Skeletal muscle satellite cell (primary cell): ENCODE measurements at regions not wholly inside any gene's neighbourhood (a gene's known extent, or its start where the extent isn't known, plus 50 kb on each side); places are given as distances from the start of the nearest gene placed in this dataset.

Experiments
- H3K27me3 ChIP-seq: 2 replicates; pipeline ENCODE4 v1.7.0; 2013; ENCODE audit warnings: low read length; ENCODE audit not compliant: control insufficient read depth, insufficient read depth
- H3K36me3 ChIP-seq: 2 replicates; pipeline ENCODE4 v1.7.0; 2013; ENCODE audit warnings: mild to moderate bottlenecking, control low read depth, low read length; ENCODE audit not compliant: insufficient read depth
- H3K4me1 ChIP-seq: 2 replicates; pipeline ENCODE4 v1.7.0; 2013; ENCODE audit warnings: low read length; ENCODE audit not compliant: control insufficient read depth, insufficient read depth
- H3K4me2 ChIP-seq: 2 replicates; pipeline ENCODE4 v1.7.0; 2013; ENCODE audit warnings: mild to moderate bottlenecking, low read length
- H3K4me3 ChIP-seq: 2 replicates; pipeline ENCODE4 v1.7.0; 2013; ENCODE audit warnings: low read length
- H3K9ac ChIP-seq: 2 replicates; pipeline ENCODE4 v1.7.0; 2013; ENCODE audit warnings: mild to moderate bottlenecking, low read depth, low read length, moderate library complexity
- H3K9me3 ChIP-seq: replicated peaks from 2 replicates; pipeline ENCODE4 v1.7.0; 2013; ENCODE audit warnings: mild to moderate bottlenecking, control low read depth, low read length

DNA sequence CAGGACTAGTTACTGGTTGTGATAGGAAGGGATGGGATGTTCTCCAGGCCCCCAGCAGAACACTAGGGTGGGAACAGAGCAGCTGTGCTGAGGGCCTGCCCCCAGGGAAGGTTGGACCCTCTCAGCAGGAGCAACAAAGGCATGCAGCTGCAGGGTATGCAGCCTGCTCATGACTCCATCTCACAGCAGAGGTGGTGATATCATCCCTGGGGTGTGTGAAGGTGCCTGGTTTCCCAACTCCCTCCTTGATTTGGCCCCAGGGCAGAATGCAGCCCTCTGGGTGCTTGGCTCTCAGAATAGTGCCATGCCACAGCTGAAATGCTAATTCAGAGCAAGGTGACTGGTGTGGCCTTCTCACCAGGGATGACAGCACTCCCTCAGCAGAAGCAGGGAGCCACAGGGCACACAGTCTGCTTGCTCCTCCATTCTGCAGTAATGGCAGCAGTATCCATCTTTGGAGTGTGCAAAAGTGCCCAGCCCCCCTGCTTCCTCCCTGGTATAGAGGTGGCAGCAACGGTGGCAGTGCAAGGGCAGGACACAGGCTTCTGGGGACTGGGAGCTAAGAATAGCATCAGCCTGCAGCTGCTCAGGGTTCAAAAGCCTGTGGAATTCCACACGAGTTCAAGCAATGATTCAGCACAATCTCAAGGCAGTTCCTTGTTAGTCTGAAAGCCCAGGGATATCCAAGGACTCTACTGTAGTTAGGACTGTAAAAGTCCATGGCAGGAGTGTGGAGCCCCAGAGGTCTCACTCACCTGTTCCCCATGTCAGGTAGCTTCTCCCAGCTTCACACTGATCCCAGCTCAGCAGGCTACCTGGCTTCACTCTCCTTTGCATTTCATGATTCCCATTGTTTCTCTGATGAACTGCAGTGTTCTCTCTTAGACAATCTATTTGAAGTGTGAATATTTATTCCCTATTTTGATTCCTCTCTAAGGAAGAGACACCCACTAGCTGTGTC, 298.1 kb upstream of the FOXG1 start:
- Histone ChIP-seq H3K4me3 (no peak overlapping the region), H3K4me1 (no peaks in the 10 kb centered on the region), H3K9me3 (no peaks in the 10 kb centered on the region), H3K4me2 (no peak overlapping the region), H3K9ac (no peak overlapping the region), H3K27me3 (no peaks in the 10 kb centered on the region), H3K36me3 (no peaks in the 10 kb centered on the region)

DNA sequence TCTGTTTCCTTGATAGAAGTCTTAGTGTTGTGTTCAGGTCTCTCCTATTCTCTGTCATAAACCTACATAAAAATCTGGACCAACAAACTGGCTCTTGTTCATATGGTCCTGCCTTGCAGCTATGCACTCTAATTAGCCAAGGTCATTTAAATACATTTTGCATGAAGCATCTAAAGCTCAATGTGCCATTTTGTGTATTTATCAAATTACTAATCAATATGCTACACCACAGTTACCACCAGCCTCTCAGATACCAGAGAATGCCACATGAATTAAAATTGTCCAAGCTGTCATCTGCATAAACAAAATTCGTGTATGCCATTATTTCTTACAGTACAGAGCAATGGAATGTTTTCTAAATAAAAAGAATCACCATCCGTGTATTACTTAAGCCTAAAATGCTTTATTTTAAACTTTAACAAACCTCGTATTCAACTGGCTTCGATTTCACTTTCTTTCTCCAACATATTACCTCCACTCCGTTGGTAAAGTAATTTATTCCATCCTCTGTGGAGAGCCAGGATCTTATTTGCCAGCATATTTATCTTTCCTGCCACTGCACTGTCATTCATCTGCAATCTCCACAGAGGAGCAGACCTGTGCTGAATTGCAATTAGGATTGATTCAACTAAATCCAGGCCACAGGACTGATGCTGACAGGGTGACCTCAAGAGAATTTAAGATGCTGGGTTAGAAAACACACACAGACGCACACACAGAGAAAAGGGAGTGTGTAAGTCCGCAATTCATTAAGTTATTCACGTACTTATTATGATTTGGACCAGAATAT, 284.1 kb upstream of the FOXG1 start:
- no peaks in the 10 kb centered on the region for H3K4me1 ChIP-seq
- no peak overlapping the region for H3K4me2 ChIP-seq
- no peaks in the 10 kb centered on the region for H3K27me3 ChIP-seq
- no peaks in the 10 kb centered on the region for H3K9me3 ChIP-seq
- H3K4me3 ChIP-seq: no peak overlapping the region
- H3K9ac ChIP-seq: no peak overlapping the region
- H3K36me3 ChIP-seq: no peaks in the 10 kb centered on the region

DNA sequence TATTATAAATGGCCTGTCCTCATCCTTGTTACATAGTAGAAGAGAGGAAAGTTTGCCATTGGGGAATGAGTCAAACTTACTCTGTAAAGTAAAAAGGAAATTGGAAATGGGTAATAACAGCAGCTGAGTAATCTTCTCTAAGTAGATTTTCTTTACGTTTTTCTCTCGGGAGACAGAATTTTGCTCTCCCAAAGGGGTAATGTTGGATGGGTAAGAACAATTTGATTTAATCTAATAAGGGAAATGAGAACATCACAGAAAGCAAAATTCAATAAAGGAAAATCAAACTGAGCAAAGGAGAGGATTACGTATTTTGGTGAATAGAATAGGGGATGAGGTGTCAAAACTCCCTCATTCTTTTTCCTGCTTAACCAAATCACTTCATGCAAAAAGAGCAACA, 283.1 kb upstream of the FOXG1 start:
- H3K27me3 ChIP-seq: no peaks in the 10 kb centered on the region
- no peak overlapping the region for H3K4me2 ChIP-seq
- H3K9me3 ChIP-seq: no peaks in the 10 kb centered on the region
- H3K9ac ChIP-seq: no peak overlapping the region
- H3K36me3 ChIP-seq: no peaks in the 10 kb centered on the region
- H3K4me1 ChIP-seq: no peaks in the 10 kb centered on the region
- H3K4me3 ChIP-seq: no peak overlapping the region

DNA sequence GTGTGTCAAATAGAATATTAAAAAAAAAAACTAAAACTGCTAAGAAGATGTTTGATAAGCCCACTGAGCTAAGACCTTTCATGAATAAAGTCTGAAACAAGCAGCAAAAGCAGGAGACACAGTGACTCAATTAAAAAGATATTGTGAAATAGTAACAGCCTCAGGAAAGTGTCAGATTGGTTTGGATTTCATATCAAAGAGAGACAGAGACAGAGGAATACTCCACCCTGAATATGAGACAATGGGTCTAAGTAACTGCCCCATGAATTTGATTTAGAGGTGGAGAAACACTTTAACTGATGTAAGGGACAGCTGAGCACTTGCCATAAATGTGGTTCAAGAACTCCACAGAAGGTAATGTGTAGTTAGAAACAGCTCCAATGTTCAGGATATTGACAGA, 277.9 kb upstream of the FOXG1 start:
- no peak overlapping the region for H3K9ac ChIP-seq
- H3K36me3 ChIP-seq: no peaks in the 10 kb centered on the region
- no peak overlapping the region for H3K4me2 ChIP-seq
- no peaks in the 10 kb centered on the region for H3K4me1 ChIP-seq
- no peaks in the 10 kb centered on the region for H3K27me3 ChIP-seq
- no peak overlapping the region for H3K4me3 ChIP-seq
- H3K9me3 ChIP-seq: no peaks in the 10 kb centered on the region

DNA sequence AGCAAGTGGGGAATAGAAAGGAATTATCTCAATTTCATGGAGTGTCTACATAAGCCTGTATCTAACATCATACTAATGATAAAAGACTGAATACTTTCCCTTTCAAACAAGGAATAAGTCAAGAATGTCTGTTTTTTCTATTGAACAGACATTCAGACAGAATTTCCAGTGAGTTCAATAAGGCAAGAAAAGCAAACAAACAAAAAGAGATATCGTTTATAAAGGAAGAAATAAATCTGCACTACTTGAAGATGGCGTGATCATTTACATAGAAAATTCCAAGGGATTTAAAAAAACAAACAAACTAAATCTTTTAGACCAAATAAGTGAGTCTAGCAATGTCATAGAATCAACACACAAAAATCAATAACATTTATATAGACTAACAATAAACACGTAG, 273.1 kb upstream of the FOXG1 start:
- Histone ChIP-seq H3K27me3 (no peaks in the 10 kb centered on the region), H3K4me1 (no peaks in the 10 kb centered on the region), H3K36me3 (no peaks in the 10 kb centered on the region), H3K4me2 (no peak overlapping the region), H3K9me3 (no peaks in the 10 kb centered on the region), H3K4me3 (no peak overlapping the region), H3K9ac (no peak overlapping the region)

DNA sequence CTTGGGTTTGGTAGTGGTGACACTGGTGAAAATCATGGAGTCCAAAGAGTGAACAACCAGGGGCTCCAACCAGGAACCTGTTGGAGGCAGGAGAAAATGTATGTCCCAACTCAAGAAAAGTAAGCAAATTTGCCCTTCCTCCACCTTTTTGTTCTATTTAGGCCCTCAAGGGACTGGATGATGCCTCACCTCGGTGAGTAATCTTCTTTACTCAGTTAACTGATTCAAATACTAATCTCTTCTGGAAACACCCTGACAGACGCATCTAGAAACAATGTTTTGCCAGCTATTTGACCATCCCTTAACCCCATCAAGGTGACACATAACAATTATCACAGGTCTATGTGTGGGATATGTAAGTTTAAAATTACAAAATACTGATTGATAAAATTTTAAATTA, 272.4 kb upstream of the FOXG1 start:
- Histone ChIP-seq H3K4me1 (no peaks in the 10 kb centered on the region), H3K36me3 (no peaks in the 10 kb centered on the region), H3K9me3 (no peaks in the 10 kb centered on the region), H3K27me3 (no peaks in the 10 kb centered on the region), H3K4me2 (no peak overlapping the region), H3K4me3 (no peak overlapping the region), H3K9ac (no peak overlapping the region)

DNA sequence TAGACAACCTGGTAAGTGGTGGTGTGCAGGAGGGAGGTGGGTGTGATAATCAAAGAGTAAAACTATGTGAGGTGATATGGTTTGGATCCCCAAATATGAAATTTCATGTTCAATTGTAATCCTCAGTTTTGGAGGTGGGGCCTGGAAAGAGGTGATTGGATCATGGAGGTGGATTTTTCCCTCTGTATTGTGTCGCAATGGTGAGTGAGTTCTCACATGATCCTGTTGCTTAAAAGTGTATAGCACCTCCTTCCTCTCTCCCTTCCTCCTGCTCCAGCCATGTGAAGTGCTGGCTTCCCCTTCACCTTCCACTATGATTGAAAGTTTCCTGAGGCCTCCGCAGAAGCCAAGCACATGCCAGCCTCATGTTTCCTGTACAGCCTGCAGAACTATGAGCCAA, 270.2 kb upstream of the FOXG1 start:
- Histone ChIP-seq H3K9me3 (no peaks in the 10 kb centered on the region), H3K4me3 (no peak overlapping the region), H3K4me2 (no peak overlapping the region), H3K4me1 (no peaks in the 10 kb centered on the region), H3K27me3 (no peaks in the 10 kb centered on the region), H3K36me3 (no peaks in the 10 kb centered on the region), H3K9ac (no peak overlapping the region)

DNA sequence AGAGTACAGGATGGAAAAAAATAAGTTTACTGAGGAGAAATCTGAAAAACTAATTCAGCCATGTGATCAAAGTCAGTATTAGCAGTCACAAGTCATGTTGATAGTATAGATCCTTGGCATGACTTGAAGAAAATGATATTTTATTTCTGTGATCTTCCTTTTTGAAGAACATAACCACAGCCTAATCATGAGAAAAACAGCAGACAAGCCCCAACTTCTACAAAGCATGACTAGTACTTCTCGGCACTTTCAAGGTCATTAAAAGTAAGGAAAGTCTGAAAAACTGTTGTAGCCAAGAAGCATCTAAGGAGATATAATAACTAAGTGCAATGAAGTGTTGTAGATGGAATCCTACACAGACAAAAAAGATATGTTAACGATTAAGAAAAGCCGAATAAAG, 264.1 kb upstream of the FOXG1 start:
- H3K9ac ChIP-seq: no peak overlapping the region
- no peak overlapping the region for H3K4me3 ChIP-seq
- H3K4me1 ChIP-seq: no peaks in the 10 kb centered on the region
- H3K27me3 ChIP-seq: no peaks in the 10 kb centered on the region
- no peaks in the 10 kb centered on the region for H3K9me3 ChIP-seq
- no peak overlapping the region for H3K4me2 ChIP-seq
- H3K36me3 ChIP-seq: no peaks in the 10 kb centered on the region

DNA sequence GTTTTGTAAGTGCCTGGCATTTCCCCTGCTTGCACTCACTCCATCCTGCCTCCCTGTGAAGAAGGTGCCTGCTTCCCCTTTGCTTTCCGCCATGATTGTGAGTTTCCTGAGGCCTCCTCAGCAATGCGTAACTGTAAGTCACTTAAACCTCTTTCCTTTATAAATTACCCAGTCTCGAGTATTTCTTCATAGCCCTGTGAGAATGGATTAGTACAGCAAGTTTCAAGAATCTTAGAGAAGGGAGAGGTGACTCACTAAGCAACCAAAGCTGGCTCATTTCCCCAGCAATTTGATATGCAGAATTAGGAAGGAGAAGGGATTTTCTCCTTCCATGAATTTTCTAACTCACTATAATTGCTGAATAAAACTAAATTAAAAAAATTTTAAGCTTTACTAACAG, 251.0 kb upstream of the FOXG1 start:
- Histone ChIP-seq H3K36me3 (no peaks in the 10 kb centered on the region), H3K9me3 (no peaks in the 10 kb centered on the region), H3K4me2 (no peak overlapping the region), H3K4me3 (no peak overlapping the region), H3K4me1 (peaks cover 5% of the 10 kb centered on the region), H3K27me3 (no peaks in the 10 kb centered on the region), H3K9ac (peak overlapping the region; percentile 24)

DNA sequence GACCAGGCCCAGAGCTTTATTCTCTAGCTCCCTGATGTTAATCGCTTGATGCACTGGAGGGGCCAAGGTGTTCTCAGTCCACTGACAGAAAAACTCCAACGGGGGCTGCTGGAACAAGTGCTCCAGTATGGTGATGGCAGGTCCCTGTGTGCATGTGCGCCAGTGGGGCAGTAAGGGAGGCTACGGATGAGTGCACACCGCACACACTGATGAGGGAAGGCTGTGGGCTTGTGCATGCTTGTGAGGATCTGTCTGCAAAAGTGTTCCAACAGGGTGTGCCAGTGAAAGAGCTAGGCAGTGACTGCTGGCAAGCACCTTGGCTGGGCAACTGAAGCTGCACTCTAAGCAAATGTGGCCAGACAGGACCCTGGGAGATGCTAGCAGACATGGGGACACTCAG, 229.7 kb upstream of the FOXG1 start:
- Histone ChIP-seq H3K4me2 (no peak overlapping the region), H3K9me3 (no peaks in the 10 kb centered on the region), H3K36me3 (no peaks in the 10 kb centered on the region), H3K9ac (no peak overlapping the region), H3K4me1 (no peaks in the 10 kb centered on the region), H3K27me3 (no peaks in the 10 kb centered on the region), H3K4me3 (no peak overlapping the region)

DNA sequence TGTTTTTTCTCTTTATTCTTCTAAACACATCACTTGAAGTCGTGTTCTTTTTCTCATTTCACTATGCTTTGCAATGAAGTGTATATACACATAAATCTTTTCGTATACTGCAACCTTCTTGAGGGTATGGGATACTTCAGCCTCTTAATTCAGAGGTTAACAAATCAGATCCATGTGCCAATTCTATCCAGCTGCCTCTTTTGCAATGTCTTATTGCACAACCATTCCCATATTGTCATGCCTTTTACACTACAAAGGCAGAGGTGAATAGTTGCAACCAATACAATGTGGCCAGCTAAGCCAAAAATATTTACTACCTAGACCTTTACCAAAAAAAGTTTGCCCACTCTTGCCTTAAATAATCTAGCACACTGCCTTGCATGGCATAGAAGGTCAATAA, 224.5 kb upstream of the FOXG1 start:
- no peak overlapping the region for H3K4me3 ChIP-seq
- no peaks in the 10 kb centered on the region for H3K36me3 ChIP-seq
- no peaks in the 10 kb centered on the region for H3K4me1 ChIP-seq
- H3K27me3 ChIP-seq: no peaks in the 10 kb centered on the region
- H3K4me2 ChIP-seq: no peak overlapping the region
- no peak overlapping the region for H3K9ac ChIP-seq
- H3K9me3 ChIP-seq: no peaks in the 10 kb centered on the region
